IPS DF 6.9 (cell line): ENCODE measurements at regions not wholly inside any gene's neighbourhood (a gene's known extent, or its start where the extent isn't known, plus 50 kb on each side); places are given as distances from the start of the nearest gene placed in this dataset.
A peak's percentile ranks its signal among the peaks of the same experiment; 100 is the strongest.

ENCODE experiments used
- DNase-seq: peaks from one replicate; pipeline ENCODE4 v3.0.0-alpha.2; 2013; ENCODE audit warnings: low read depth, low spot score
- H3K27ac ChIP-seq: one replicate; pipeline ENCODE4 v1.5.1; 2013; ENCODE audit warnings: low read length, control low read depth
- H3K27me3 ChIP-seq: 2 replicates; pipeline ENCODE4 v1.6.1; 2013; ENCODE audit warnings: mild to moderate bottlenecking, low read length; ENCODE audit not compliant: control insufficient read depth, insufficient read depth
- H3K36me3 ChIP-seq: 2 replicates; pipeline ENCODE4 v1.6.1; 2013; ENCODE audit warnings: low read length; ENCODE audit not compliant: control insufficient read depth, insufficient read depth
- H3K4me1 ChIP-seq: 2 replicates; pipeline ENCODE4 v1.6.1; 2013; ENCODE audit warnings: low read length; ENCODE audit not compliant: control insufficient read depth, insufficient read depth
- H3K4me3 ChIP-seq: 2 replicates; pipeline ENCODE4 v1.5.1; 2013; ENCODE audit warnings: mild to moderate bottlenecking, low read length
- H3K9me3 ChIP-seq: 2 replicates; pipeline ENCODE4 v1.6.1; 2013; ENCODE audit warnings: low read length, inconsistent platforms; ENCODE audit not compliant: control insufficient read depth, insufficient read depth
- WGBS: extraction: QIAGEN DNeasy Blood & Tissue Kit; methylation state at CpG from one replicate; pipeline ENCODE4 v1.1.7; 2013; ENCODE audit warnings: mixed read lengths, missing lambda C conversion rate; ENCODE audit not compliant: insufficient read length, insufficient coverage; 5-methylcytosine and 5-hydroxymethylcytosine counted together

DNA sequence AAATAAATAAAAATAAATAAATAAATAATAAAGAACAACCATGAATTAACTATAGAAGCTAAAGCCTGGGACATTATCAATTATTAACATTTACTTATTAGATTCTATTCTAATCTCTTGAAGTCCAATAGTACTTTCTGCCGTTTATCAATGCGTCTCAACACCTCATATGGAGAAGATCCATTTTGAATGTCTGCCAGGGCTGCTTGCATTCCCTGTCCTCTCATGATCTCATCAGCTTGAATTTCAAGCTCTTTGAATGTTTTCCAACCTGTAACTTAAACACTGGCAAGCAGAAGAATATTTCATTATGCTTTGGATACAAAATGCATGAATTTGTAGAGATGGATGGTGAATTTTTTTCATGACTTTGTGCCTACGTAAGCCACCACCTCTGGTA is 191.9 kb upstream of the ANKFN1 start:
- H3K4me1 ChIP-seq = no peaks in the 10 kb centered on the region
- WGBS = no CpG with 5 or more reads among the region's 3 CpGs
- H3K27ac ChIP-seq = no peak overlapping the region
- H3K9me3 ChIP-seq = no peaks in the 10 kb centered on the region
- no peak overlapping the region for H3K4me3 ChIP-seq
- no peak for DNase-seq
- H3K36me3 ChIP-seq = no peaks in the 10 kb centered on the region
- H3K27me3 ChIP-seq = no peaks in the 10 kb centered on the region

DNA sequence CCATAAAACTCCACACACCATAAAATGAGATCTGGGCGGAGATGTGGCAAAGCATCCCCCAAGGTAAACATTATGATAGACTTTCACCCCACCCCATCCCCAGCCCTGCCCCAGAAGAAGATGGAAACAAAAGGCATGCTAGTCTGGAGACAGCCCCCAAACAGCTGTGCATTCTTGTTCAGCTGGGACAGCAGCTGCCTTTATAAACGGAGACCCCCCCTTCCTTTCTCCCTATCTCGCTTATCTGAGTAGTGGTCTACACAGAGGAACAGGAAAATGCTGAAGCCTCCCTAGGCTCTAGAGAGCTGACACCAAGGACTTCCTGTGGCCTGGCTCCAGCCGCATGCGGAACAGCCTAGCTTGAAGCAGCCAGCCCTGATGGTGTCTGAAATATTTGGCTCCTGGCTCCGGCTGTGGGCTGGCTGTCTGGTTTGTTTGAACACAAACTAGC is 190.3 kb upstream of the ANKFN1 start:
- DNase-seq = no peak
- WGBS = no CpG with 5 or more reads among the region's 6 CpGs
- Histone ChIP-seq H3K9me3 (no peaks in the 10 kb centered on the region), H3K27ac (no peak overlapping the region), H3K27me3 (no peaks in the 10 kb centered on the region), H3K4me3 (no peak overlapping the region), H3K36me3 (no peaks in the 10 kb centered on the region), H3K4me1 (no peaks in the 10 kb centered on the region)

DNA sequence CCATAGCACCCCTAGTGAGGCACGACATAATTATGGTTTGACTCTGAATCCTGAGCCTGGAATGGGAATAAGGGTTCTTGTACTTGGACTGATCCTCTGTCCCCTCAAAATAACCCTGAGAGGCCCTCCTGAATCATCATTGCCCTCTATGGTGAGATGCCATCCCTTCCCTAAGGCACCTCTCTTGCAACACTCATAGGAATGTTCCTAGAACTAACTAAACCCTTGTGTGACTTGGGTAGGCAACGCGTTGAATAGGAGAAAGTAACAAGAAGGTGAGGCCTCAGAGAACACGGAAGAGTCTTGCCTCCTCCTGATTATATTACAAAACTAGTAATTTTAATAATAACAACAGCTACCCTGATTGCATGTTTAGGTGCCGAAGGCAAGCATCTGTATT is 189.1 kb upstream of the ANKFN1 start:
- no peak for DNase-seq

DNA sequence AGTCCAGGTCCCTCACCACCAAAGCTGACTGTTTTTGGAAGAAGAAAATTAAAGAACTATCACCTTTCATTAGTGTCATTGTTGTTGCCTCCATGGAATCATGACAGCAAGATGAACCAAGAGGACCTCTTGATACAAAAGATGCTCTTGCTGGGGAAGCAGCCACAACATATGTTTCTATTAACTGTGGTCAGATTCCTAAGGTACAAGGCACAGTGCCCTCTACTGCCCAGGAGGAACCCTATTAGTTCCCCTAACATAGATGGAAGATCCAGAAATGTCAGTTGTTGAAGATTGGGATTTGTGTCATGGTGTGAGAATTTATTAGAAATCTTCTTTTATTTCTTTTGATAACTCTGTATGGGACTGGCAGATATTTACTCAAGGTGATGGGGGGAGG is 188.2 kb upstream of the ANKFN1 start:
- Histone ChIP-seq H3K9me3 (no peaks in the 10 kb centered on the region), H3K27me3 (no peaks in the 10 kb centered on the region), H3K27ac (no peak overlapping the region), H3K4me1 (peaks cover 2% of the 10 kb centered on the region; the same call in 1 of the 2 replicates), H3K4me3 (no peak overlapping the region), H3K36me3 (no peaks in the 10 kb centered on the region)
- no peak for DNase-seq

More for the DNA sequence above, 189.1 kb upstream of the ANKFN1 start:
- Histone ChIP-seq H3K27me3 (no peaks in the 10 kb centered on the region), H3K4me3 (no peak overlapping the region), H3K4me1 (no peaks in the 10 kb centered on the region), H3K36me3 (no peaks in the 10 kb centered on the region), H3K9me3 (no peaks in the 10 kb centered on the region), H3K27ac (no peak overlapping the region)
- WGBS = no CpG with 5 or more reads among the region's 5 CpGs

DNA sequence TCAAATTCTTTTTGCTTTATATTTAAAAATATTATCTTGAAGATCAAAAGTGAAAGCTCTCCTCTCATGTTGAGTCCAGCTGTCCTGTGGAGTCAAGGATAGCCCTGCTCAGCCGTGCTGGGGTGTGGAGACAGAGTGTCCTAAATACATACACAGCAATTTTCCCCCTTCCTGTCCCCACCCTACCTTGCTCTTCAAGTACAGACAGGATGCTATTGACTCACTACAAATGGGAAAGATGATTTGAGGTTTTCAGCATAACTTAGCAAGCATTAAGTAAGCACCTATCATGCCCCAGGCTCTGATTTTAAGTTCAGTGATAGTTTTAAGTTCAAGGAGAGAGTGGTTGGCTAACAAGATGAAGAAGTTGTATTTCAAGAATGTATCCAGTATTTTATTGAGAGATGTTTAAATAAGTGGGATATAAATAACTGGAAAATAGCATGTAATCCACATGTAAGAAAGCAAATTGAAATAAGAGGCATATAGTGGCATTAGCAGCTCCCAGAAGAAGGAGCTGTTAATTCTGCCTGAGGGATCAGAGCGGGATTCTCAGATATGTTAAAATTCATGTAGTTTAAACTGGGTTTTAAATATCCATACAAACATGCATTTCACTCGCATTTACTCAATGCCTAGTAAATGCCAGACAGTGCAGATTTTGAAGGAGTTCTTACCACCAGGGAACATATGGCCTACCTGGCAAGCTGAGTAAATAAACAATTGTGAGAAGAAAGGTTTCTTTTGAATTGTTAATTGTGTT is 183.5 kb upstream of the ANKFN1 start:
- DNase-seq = no peak
- Histone ChIP-seq H3K27ac (no peak overlapping the region), H3K9me3 (no peaks in the 10 kb centered on the region), H3K4me1 (peaks cover 2% of the 10 kb centered on the region; the same call in 1 of the 2 replicates), H3K4me3 (no peak overlapping the region), H3K36me3 (no peaks in the 10 kb centered on the region), H3K27me3 (no peaks in the 10 kb centered on the region)
- WGBS = no CpG with 5 or more reads among the region's 3 CpGs

DNA sequence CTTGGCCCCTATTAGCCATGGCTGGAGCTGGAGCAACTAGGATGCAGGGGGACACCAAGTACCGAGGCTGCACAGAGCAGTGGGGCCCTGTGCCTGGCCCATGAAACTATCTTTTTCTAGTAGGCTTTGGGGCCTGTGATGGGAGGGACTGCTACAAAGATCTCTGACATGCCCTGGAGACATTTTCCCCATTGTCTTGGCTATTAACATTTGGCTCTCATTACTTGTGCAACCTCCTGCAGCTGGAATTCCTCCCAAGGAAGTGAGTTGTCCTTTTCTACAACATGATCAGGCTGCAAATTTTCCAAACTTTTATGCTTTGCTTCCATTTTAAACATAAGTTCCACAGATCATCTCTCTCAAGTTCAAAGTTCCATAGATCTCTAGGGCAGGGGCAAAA is 174.7 kb upstream of the ANKFN1 start:
- no peaks in the 10 kb centered on the region for H3K4me1 ChIP-seq
- no peaks in the 10 kb centered on the region for H3K27me3 ChIP-seq
- no peak for DNase-seq
- no peaks in the 10 kb centered on the region for H3K9me3 ChIP-seq
- no CpG with 5 or more reads among the region's 1 CpG for WGBS
- no peak overlapping the region for H3K27ac ChIP-seq
- no peak overlapping the region for H3K4me3 ChIP-seq
- no peaks in the 10 kb centered on the region for H3K36me3 ChIP-seq

DNA sequence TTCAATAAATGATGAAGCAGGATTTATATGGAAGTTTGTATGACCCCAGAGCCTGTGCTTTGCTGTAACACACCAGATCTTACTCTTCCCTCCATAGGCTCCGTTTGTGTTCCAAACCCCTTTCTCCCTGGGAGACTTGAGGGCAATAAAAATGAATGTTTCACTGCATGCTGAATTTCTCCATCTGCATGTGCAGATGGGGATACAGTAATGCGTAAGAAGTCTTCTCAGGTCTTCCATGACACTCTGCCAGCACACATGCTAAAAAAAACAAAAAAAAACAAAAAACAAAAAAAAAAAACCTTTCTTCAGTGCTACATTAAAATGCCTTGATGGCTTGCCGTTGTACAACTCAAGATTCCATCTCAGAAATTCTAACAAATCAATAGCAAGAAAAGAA is 170.2 kb upstream of the ANKFN1 start:
- no peak overlapping the region for H3K4me3 ChIP-seq
- H3K4me1 ChIP-seq = no peaks in the 10 kb centered on the region
- no peak for DNase-seq
- WGBS = no CpG with 5 or more reads among the region's 3 CpGs
- H3K27ac ChIP-seq = no peak overlapping the region
- H3K9me3 ChIP-seq = no peaks in the 10 kb centered on the region
- no peaks in the 10 kb centered on the region for H3K27me3 ChIP-seq
- no peaks in the 10 kb centered on the region for H3K36me3 ChIP-seq

DNA sequence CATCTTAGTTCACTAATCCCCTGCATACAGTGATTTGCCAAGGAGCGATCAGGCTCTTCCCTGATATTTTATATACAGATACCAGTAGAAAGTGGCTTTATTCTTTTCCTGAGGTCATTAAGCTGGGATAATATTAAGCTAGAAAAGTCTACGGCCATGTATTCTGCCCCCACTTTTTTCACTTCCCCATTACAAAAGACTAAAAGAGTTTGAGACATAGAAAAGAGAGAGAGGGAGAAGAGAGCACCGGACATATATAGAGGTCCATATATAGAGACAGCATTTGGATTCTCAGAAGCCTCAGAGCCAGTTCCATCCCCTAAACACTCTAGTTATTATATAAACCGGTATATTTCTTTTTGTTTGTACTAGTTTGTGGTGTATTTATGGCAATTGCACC is 166.5 kb upstream of the ANKFN1 start:
- H3K4me3 ChIP-seq = no peak overlapping the region
- H3K4me1 ChIP-seq = 0 out of 2 replicates have a peak, but pooled peaks cover 3% of the 10 kb centered on the region
- DNase-seq = no peak
- no peaks in the 10 kb centered on the region for H3K27me3 ChIP-seq
- WGBS = no CpG with 5 or more reads among the region's 4 CpGs
- no peaks in the 10 kb centered on the region for H3K36me3 ChIP-seq
- no peaks in the 10 kb centered on the region for H3K9me3 ChIP-seq
- H3K27ac ChIP-seq = no peak overlapping the region

DNA sequence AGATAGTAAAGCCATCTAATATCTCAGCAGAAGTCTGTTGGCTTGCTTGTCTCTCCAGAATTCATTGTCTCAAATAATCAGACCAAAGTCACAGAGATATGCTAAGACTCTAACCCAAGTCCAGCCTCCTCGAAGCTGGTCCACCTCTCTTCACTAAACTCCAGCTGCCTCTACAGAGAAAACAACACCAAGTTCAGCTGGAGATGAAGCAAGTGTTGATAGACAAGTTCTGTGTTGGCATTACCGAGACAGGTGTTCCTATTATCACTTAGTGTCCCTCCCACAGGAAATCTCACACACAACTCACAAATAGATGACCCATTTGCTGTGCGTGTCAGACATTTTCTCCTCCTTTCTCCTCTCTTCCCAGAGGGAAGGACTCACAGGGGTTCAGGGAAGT is 164.4 kb upstream of the ANKFN1 start:
- H3K27me3 ChIP-seq = no peaks in the 10 kb centered on the region
- H3K36me3 ChIP-seq = no peaks in the 10 kb centered on the region
- H3K27ac ChIP-seq = no peak overlapping the region
- no peak overlapping the region for H3K4me3 ChIP-seq
- DNase-seq = no peak
- no CpG with 5 or more reads among the region's 3 CpGs for WGBS
- H3K4me1 ChIP-seq = 0 out of 2 replicates have a peak, but pooled peaks cover 3% of the 10 kb centered on the region
- H3K9me3 ChIP-seq = 0 out of 2 replicates have a peak, but pooled peaks cover 2% of the 10 kb centered on the region

DNA sequence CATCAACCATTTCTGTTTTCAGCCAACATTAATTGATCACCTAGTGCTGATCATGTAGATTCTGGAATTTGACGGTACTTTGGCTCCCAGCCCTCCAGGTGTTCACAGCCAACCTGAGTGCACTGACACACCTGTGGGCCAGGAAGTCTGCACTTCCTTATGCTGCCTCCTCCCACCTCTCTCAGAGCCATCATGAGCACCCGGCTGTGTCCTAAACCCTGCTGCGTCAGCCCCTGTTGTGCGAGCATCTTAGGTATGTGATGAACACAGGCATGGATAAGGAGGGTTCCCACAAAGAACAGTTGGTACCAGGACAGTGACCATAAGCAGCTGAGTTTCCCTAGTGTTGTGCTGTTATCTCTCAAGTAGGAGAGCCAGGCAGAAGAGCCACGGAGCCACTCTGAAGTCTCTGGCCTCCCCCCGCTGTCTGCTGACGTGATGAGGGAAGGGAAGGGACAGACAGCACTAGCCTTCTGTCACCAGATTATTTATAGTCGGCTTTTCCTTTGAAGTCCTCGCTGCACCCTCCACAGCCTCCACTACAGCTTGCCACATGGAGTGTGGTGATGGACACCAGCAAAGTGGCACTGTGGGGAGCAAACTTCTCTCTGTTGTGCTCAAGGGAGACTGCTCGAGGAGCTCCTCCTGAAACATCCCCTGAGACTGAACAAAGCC is 162.8 kb upstream of the ANKFN1 start:
- WGBS = no CpG with 5 or more reads among the region's 10 CpGs
- peak; percentile 20 for DNase-seq
- Histone ChIP-seq H3K4me1 (0 out of 2 replicates have a peak, but pooled peaks cover 3% of the 10 kb centered on the region), H3K9me3 (0 out of 2 replicates have a peak, but pooled peaks cover 2% of the 10 kb centered on the region), H3K27me3 (no peaks in the 10 kb centered on the region), H3K36me3 (no peaks in the 10 kb centered on the region), H3K4me3 (no peak overlapping the region), H3K27ac (no peak overlapping the region)
